ENCODE measurements at regions not wholly inside any gene's neighbourhood (a gene's known extent, or its start where the extent isn't known, plus 50 kb on each side); places are given as distances from the start of the nearest gene placed in this dataset.
"Not testable (repeated sequence)": the region's sequence is repeated elsewhere in the genome, so short reads cannot be mapped to it uniquely, and the experiment has no call there.

- no peak for DNase-seq
Measured at GRCh38 chr4:83783215-83783614, 247.3 kb downstream of the GPAT3 start.

- DNase-seq, result no peak
Measured at GRCh38 chr4:83782591-83782990, 246.7 kb downstream of the GPAT3 start.

GRCh38 chr4:83781434-83781833 is 245.5 kb downstream of the GPAT3 start:
- no peak for DNase-seq

- no peak for DNase-seq
Measured at GRCh38 chr4:83780053-83780733, 244.3 kb downstream of the GPAT3 start.

GRCh38 chr4:83779103-83780052 is 243.5 kb downstream of the GPAT3 start:
- no peak for DNase-seq

- DNase-seq, result no peak
Measured at GRCh38 chr4:83772685-83773084, 236.8 kb downstream of the GPAT3 start.

GRCh38 chr4:83771113-83771705 is 235.3 kb downstream of the GPAT3 start:
- DNase-seq, result peak in 30 of 56 donors; percentile 0 to 59 (median 4)

GRCh38 chr4:83768146-83768545 is 232.2 kb downstream of the GPAT3 start:
- DNase-seq, result no peak

GRCh38 chr4:83767067-83767466 is 231.2 kb downstream of the GPAT3 start:
- no peak for DNase-seq

- no peak for DNase-seq
Measured at GRCh38 chr4:83759611-83760010, 223.7 kb downstream of the GPAT3 start.

GRCh38 chr4:83758285-83758684 is 222.4 kb downstream of the GPAT3 start:
- no peak for DNase-seq

- no peak for DNase-seq
Measured at GRCh38 chr4:83757121-83757621, 221.3 kb downstream of the GPAT3 start.

- no peak for DNase-seq
Measured at GRCh38 chr4:83753260-83753659, 217.4 kb downstream of the GPAT3 start.

- no peak for DNase-seq
Measured at GRCh38 chr4:83751336-83751949, 215.5 kb downstream of the GPAT3 start.

GRCh38 chr4:83748711-83749110 is 212.8 kb downstream of the GPAT3 start:
- DNase-seq, result no peak

- DNase-seq, result no peak
Measured at GRCh38 chr4:83738895-83739294, 203.0 kb downstream of the GPAT3 start.

- DNase-seq, result no peak
Measured at GRCh38 chr4:83734576-83734975, 198.7 kb downstream of the GPAT3 start.

- DNase-seq, result no peak
Measured at GRCh38 chr4:83732114-83732635, 196.3 kb downstream of the GPAT3 start.

GRCh38 chr4:83731609-83732008 is 195.7 kb downstream of the GPAT3 start:
- no peak for DNase-seq

- not testable (repeated sequence) for DNase-seq
Measured at GRCh38 chr4:83730958-83731357, 195.1 kb downstream of the GPAT3 start.

- no peak for DNase-seq
Measured at GRCh38 chr4:83728191-83728590, 192.3 kb downstream of the GPAT3 start.
